ENCODE measurements at regions not wholly inside any gene's neighbourhood (a gene's known extent, or its start where the extent isn't known, plus 50 kb on each side); places are given as distances from the start of the nearest gene placed in this dataset.
"Not testable (repeated sequence)": the region's sequence is repeated elsewhere in the genome, so short reads cannot be mapped to it uniquely, and the experiment has no call there.

- TF ChIP-seq KDM1A (IDR thresholded peaks at IDR 0.05; ENCODE audit: borderline replicate concordance, low read length) (0 out of 2 replicates have a peak, but pooled peaks have one; percentile 43), SP4 (IDR thresholded peaks at IDR 0.05; ENCODE audit: low read length) (no peak)
Measured at GRCh38 chr12:18828987-18829386, 91.1 kb downstream of the CAPZA3 start (continued).

GRCh38 chr12:18832932-18833331 lies 95.0 kb downstream of the CAPZA3 start:
- H3K79me1 ChIP-seq (ENCODE audit: low read depth, low read length); H3K79me2 ChIP-seq (ENCODE audit: control insufficient read depth in 1 of 2, insufficient read depth in 2 of 2, low read length in 2 of 2); H3K4me3 ChIP-seq (ENCODE audit: extremely low read depth in 1 of 4, insufficient read depth in 2 of 4, low read depth in 3 of 4, low read length in 4 of 4); H3K23me2 ChIP-seq (ENCODE audit: low read depth, low read length); H3K4me1 ChIP-seq (replicated peaks in 1 of 4; ENCODE audit: control insufficient read depth in 3 of 4, insufficient read depth in 4 of 4, low read length in 3 of 4); H4K5ac ChIP-seq (ENCODE audit: insufficient read length, low read depth, low read length); H4K20me1 ChIP-seq (replicated peaks in 1 of 2; ENCODE audit: control insufficient read depth in 1 of 2, insufficient read depth in 2 of 2, low read length in 2 of 2); FAIRE-seq; H3K23ac ChIP-seq (ENCODE audit: insufficient read length); H3K27ac ChIP-seq (ENCODE audit: low read depth, low read length); H3K14ac ChIP-seq (ENCODE audit: insufficient read length); POLR2A ChIA-PET (ENCODE audit: partially characterized antibody); H4K8ac ChIP-seq (ENCODE audit: extremely low read depth, insufficient read depth, low read length); H3K9ac ChIP-seq (replicated peaks in 1 of 4; ENCODE audit: extremely low read depth in 1 of 4, low read depth in 3 of 4, low read length in 3 of 4); H3K4ac ChIP-seq (replicated peaks; ENCODE audit: insufficient read length, low read depth, low read length); H2BK15ac ChIP-seq (ENCODE audit: low read length); H3K18ac ChIP-seq (ENCODE audit: extremely low read depth, low read length); H2BK5ac ChIP-seq (ENCODE audit: low read depth, low read length); H2AFZ ChIP-seq (ENCODE audit: low read length); H4K91ac ChIP-seq (replicated peaks; ENCODE audit: insufficient read length, low read length); H3K36me3 ChIP-seq (ENCODE audit: control insufficient read depth in 2 of 4, insufficient read depth in 4 of 4, low read length in 3 of 4); H2BK120ac ChIP-seq (replicated peaks; ENCODE audit: low read depth, low read length); H3K56ac ChIP-seq (replicated peaks; ENCODE audit: insufficient read length, low read depth, low read length); DNase-seq (ENCODE audit: low read depth in 1 of 2, low spot score in 2 of 2); H2BK20ac ChIP-seq (ENCODE audit: low read length); H2AK5ac ChIP-seq (ENCODE audit: low read depth, low read length); H2BK12ac ChIP-seq (ENCODE audit: low read depth, low read length); H3K4me2 ChIP-seq (ENCODE audit: insufficient read depth in 1 of 2, low read depth in 2 of 2, low read length in 2 of 2); H3K27me3 ChIP-seq (replicated peaks in 1 of 4; ENCODE audit: control insufficient read depth in 3 of 4, extremely low read depth in 1 of 4, insufficient read depth in 3 of 4, low read length in 3 of 4): not testable (repeated sequence)
- peaks cover 10 to 11% of the 10 kb centered on the region in 2 experiments; a peak in 3 of 4 replicates for H3K9me3 ChIP-seq (ENCODE audit: insufficient read depth in 2 of 2, low read depth in 1 of 2, low read length in 1 of 2)
- CTCF ChIA-PET (ENCODE audit: partially characterized antibody) = interaction anchor here (0.6 to 1.2 kb wide), 4 partner anchors 12 to 287 kb away, joined by 3 to 4 read pairs (median 3); no protein-coding TSS in a partner anchor
- WGBS, 2 experiments (ENCODE audit: extremely low coverage in 1 of 2, insufficient coverage in 1 of 2, insufficient read length in 1 of 2, insufficient replicate concordance in 2 of 2, low coverage in 1 of 2, low lambda C conversion rate in 2 of 2, missing lambda C conversion rate in 1 of 2) = 84% methylated on average over 2 of the region's 2 CpGs; no CpG with 5 or more reads in 1 of the 2 experiments

Data from H1 (cell line).